GM23338 (cell line): ENCODE measurements at regions not wholly inside any gene's neighbourhood (a gene's known extent, or its start where the extent isn't known, plus 50 kb on each side); places are given as distances from the start of the nearest gene placed in this dataset.

ENCODE experiments used
- ATAC-seq: fragments of 200-7000 bp; cut with Tn5 transposase; 3 replicates; pipeline ENCODE4 v1.9.1; 2020
- DNase-seq: peaks from one replicate; pipeline ENCODE4 v3.0.0-alpha.2; 2015; ENCODE audit warnings: low spot score
- H2AFZ ChIP-seq: fragments of 200-600 bp; sonication (generic); 2 replicates; pipeline ENCODE4 v1.8.0; 2016; ENCODE audit warnings: antibody characterized with exemption, mild to moderate bottlenecking, moderate library complexity
- H3F3A ChIP-seq: fragments of 200-600 bp; sonication (generic); replicated peaks from 2 replicates; pipeline ENCODE4 v1.8.0; 2017; ENCODE audit warnings: antibody characterized with exemption, mixed run types, low read depth
- H3K27ac ChIP-seq: fragments of 200-600 bp; sonication (generic); 2 replicates; pipeline ENCODE4 v1.6.1; 2016; ENCODE audit warnings: low read depth
- H3K27me3 ChIP-seq: fragments of 200-600 bp; sonication (generic); 2 replicates; pipeline ENCODE4 v1.8.0; 2016; ENCODE audit warnings: mild to moderate bottlenecking, mixed run types, moderate library complexity; ENCODE audit not compliant: insufficient read depth
- H3K36me3 ChIP-seq: fragments of 200-600 bp; sonication (generic); 2 replicates; pipeline ENCODE4 v1.8.0; 2016; ENCODE audit warnings: mild to moderate bottlenecking; ENCODE audit not compliant: insufficient read depth
- H3K4me1 ChIP-seq: fragments of 200-600 bp; sonication (generic); 2 replicates; pipeline ENCODE4 v1.8.0; 2016; ENCODE audit warnings: mild to moderate bottlenecking, moderate library complexity; ENCODE audit not compliant: insufficient read depth
- H3K4me2 ChIP-seq: fragments of 200-600 bp; sonication (generic); 2 replicates; pipeline ENCODE4 v1.7.1; 2017; ENCODE audit warnings: mixed run types
- H3K4me3 ChIP-seq: fragments of 200-600 bp; sonication (generic); 2 replicates; pipeline ENCODE4 v1.6.1; 2016; ENCODE audit warnings: mixed run types
- H3K79me2 ChIP-seq: fragments of 200-600 bp; sonication (generic); replicated peaks from 2 replicates; pipeline ENCODE4 v1.8.0; 2017; ENCODE audit warnings: mild to moderate bottlenecking; ENCODE audit not compliant: insufficient read depth
- H3K9me2 ChIP-seq: fragments of 200-600 bp; sonication (generic); 2 replicates; pipeline ENCODE4 v1.8.0; 2017; ENCODE audit not compliant: insufficient read depth
- H4K20me1 ChIP-seq: fragments of 200-600 bp; sonication (generic); replicated peaks from 2 replicates; pipeline ENCODE4 v1.8.0; 2017; ENCODE audit warnings: mild to moderate bottlenecking; ENCODE audit not compliant: insufficient read depth
- H3K27ac Mint-ChIP-seq: 2 replicates; pipeline ENCODE4 v1.8.0; 2020; ENCODE audit warnings: inconsistent platforms, mild to moderate bottlenecking, moderate library complexity, mixed read lengths
- H3K27me3 Mint-ChIP-seq: 3 replicates; pipeline ENCODE4 v1.8.0; 2022; ENCODE audit warnings: low read depth, mild to moderate bottlenecking, moderate library complexity, mixed read lengths, inconsistent platforms; ENCODE audit not compliant: insufficient read depth, poor library complexity
- H3K36me3 Mint-ChIP-seq: 3 replicates; pipeline ENCODE4 v1.8.0; 2021; ENCODE audit warnings: low read depth, mild to moderate bottlenecking, inconsistent platforms, moderate library complexity, mixed read lengths
- H3K4me1 Mint-ChIP-seq: 3 replicates; pipeline ENCODE4 v1.8.0; 2020; ENCODE audit warnings: mild to moderate bottlenecking, inconsistent platforms, mixed read lengths
- H3K4me3 Mint-ChIP-seq: 3 replicates; pipeline ENCODE4 v1.8.0; 2021; ENCODE audit warnings: moderate library complexity, mild to moderate bottlenecking, inconsistent platforms, mixed read lengths
- H3K9me3 Mint-ChIP-seq: 3 replicates; pipeline ENCODE4 v1.8.0; 2020; ENCODE audit warnings: moderate library complexity, mild to moderate bottlenecking, inconsistent platforms, mixed read lengths
- EZH2phosphoT487 ChIP-seq: fragments of 200-600 bp; sonication (generic); IDR thresholded peaks from one replicate; pipeline ENCODE4 v1.8.1; 2018; ENCODE audit warnings: antibody characterized with exemption; ENCODE audit not compliant: unreplicated experiment
- JUNB ChIP-seq: IDR thresholded peaks from one replicate; pipeline ENCODE4 v1.6.1; 2016; ENCODE audit warnings: antibody characterized with exemption; ENCODE audit not compliant: unreplicated experiment
- NANOG ChIP-seq: IDR thresholded peaks from 2 replicates; pipeline ENCODE4 v1.6.1; 2016; ENCODE audit warnings: antibody characterized with exemption, borderline replicate concordance
- POLR2AphosphoS5 ChIP-seq: IDR thresholded peaks from 2 replicates; pipeline ENCODE4 v1.6.1; 2016; ENCODE audit warnings: antibody characterized with exemption, low read depth
- TF ChIP-seq, protein P1 (sequence below): fragments of 250-450 bp; sonication (Bioruptor Pico); IDR thresholded peaks from 2 replicates; pipeline ENCODE4 v1.5.0; 2020; ENCODE audit warnings: mild to moderate bottlenecking, moderate library complexity
- TF ChIP-seq, protein P2 (sequence below), 2 experiments: fragments of 200-600 bp in 1 of 2; sonication (generic) in 1 of 2; conservative IDR thresholded peaks; 2 replicates each; pipeline versions ENCODE4 v1.5.1 to v1.6.1; 2016 to 2017; ENCODE audit warnings: antibody characterized with exemption in 2 of 2, low read depth in 2 of 2, mild to moderate bottlenecking in 2 of 2, moderate library complexity in 1 of 2

DNA sequence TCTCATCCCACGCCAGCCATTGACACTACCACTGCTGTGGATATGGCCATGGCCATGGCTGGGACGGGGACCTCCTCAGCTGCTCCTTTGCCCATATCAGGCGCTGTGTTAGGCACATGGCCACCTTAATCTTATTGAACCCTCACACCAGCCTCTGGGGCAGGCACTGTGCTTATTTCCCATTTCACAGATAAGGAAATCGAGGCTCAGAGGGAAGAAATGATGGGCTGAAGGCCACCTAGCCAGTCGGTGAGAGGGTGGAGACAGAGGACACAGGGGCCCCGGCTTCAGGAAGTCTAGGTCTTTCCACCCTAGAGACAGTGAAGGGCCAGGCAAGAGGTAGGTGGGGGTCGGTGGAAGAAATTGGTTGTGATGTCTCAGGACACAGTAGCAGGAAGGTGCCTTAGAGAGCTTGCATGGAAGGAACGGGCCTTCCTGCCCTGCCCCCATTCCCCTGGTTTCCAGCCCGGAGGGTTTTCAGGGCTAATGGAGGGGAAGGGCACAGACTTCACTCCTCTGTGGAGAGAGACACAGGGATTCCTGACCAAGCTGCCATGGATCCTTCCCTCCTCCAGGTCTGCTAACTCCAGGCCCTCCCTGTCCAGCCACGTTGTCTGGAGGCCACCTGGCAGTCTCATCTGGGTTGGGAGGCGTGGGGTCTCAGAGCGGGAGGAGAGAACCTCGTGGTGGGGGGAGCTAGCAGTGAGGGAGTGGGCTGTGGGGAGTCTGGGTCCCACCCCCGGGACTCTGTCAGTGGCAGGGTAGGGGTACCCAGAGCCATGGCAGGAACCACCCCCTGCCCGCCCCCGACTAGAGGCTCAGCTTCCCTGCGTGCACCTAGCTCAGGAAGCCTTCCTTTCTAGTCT is 120.4 kb downstream of the VEGFA start (continued):
- TF ChIP-seq, protein P1, sequence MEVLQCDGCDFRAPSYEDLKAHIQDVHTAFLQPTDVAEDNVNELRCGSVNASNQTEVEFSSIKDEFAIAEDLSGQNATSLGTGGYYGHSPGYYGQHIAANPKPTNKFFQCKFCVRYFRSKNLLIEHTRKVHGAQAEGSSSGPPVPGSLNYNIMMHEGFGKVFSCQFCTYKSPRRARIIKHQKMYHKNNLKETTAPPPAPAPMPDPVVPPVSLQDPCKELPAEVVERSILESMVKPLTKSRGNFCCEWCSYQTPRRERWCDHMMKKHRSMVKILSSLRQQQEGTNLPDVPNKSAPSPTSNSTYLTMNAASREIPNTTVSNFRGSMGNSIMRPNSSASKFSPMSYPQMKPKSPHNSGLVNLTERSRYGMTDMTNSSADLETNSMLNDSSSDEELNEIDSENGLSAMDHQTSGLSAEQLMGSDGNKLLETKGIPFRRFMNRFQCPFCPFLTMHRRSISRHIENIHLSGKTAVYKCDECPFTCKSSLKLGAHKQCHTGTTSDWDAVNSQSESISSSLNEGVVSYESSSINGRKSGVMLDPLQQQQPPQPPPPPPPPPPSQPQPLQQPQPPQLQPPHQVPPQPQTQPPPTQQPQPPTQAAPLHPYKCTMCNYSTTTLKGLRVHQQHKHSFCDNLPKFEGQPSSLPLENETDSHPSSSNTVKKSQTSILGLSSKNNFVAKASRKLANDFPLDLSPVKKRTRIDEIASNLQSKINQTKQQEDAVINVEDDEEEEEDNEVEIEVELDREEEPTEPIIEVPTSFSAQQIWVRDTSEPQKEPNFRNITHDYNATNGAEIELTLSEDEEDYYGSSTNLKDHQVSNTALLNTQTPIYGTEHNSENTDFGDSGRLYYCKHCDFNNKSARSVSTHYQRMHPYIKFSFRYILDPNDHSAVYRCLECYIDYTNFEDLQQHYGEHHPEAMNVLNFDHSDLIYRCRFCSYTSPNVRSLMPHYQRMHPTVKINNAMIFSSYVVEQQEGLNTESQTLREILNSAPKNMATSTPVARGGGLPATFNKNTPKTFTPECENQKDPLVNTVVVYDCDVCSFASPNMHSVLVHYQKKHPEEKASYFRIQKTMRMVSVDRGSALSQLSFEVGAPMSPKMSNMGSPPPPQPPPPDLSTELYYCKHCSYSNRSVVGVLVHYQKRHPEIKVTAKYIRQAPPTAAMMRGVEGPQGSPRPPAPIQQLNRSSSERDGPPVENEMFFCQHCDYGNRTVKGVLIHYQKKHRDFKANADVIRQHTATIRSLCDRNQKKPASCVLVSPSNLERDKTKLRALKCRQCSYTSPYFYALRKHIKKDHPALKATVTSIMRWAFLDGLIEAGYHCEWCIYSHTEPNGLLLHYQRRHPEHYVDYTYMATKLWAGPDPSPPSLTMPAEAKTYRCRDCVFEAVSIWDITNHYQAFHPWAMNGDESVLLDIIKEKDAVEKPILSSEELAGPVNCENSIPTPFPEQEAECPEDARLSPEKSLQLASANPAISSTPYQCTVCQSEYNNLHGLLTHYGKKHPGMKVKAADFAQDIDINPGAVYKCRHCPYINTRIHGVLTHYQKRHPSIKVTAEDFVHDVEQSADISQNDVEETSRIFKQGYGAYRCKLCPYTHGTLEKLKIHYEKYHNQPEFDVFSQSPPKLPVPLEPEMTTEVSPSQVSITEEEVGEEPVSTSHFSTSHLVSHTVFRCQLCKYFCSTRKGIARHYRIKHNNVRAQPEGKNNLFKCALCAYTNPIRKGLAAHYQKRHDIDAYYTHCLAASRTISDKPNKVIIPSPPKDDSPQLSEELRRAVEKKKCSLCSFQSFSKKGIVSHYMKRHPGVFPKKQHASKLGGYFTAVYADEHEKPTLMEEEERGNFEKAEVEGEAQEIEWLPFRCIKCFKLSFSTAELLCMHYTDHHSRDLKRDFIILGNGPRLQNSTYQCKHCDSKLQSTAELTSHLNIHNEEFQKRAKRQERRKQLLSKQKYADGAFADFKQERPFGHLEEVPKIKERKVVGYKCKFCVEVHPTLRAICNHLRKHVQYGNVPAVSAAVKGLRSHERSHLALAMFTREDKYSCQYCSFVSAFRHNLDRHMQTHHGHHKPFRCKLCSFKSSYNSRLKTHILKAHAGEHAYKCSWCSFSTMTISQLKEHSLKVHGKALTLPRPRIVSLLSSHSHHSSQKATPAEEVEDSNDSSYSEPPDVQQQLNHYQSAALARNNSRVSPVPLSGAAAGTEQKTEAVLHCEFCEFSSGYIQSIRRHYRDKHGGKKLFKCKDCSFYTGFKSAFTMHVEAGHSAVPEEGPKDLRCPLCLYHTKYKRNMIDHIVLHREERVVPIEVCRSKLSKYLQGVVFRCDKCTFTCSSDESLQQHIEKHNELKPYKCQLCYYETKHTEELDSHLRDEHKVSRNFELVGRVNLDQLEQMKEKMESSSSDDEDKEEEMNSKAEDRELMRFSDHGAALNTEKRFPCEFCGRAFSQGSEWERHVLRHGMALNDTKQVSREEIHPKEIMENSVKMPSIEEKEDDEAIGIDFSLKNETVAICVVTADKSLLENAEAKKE, result no peak
- TF ChIP-seq NANOG (no peak), EZH2phosphoT487 (no peak)

DNA sequence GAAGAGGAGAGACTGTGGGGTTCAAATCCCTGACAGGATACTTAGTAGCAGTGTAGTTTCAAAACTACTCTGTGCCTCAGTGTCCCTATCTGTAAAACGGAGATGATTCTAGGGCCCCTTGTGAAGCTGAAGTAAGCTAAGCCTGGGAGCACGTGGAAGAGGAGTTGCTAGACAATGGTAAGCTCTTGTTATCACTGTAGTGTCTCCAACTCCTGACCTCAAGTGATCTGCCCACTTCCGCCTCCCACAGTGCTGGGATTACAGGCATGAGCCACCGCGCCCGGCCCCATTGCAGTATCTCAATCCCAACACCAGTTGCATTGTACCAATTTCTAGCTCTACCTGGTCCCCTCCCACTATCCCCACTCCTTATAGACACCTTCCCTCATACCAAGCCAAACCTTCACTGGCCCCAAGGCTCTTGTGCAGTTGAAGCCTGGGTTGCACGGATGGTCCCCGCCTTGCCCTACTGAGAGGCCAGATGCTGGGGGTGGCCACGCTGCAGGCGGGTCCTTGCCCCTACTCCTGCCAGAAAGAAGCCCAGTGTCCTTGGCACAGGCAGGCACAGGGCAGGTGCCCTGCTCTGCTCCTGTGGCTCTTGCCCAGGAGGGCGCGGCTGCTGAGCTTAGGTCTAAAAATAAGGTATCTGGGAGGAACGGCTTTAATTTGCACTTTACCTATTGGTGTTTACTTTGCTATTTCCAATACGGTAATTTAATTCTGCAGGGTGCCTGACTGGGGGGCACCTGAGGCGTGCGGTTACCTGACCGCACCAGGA is 118.1 kb downstream of the VEGFA start:
- Histone ChIP-seq H3K27me3 (0 out of 2 replicates have a peak, but pooled peaks cover 4% of the 10 kb centered on the region), H4K20me1 (no peaks in the 10 kb centered on the region), H3F3A (no peaks in the 10 kb centered on the region), H2AFZ (no peak overlapping the region), H3K79me2 (no peaks in the 10 kb centered on the region), H3K4me3 (no peak overlapping the region), H3K36me3 (no peaks in the 10 kb centered on the region), H3K4me1 (peaks cover 16% of the 10 kb centered on the region), H3K27ac (no peak overlapping the region), H3K9me2 (no peaks in the 10 kb centered on the region), H3K4me2 (no peak overlapping the region)
- Mint-ChIP-seq H3K27ac (no peak overlapping the region), H3K27me3 (peaks cover 15% of the 10 kb centered on the region), H3K9me3 (no peaks in the 10 kb centered on the region), H3K4me3 (no peak overlapping the region), H3K36me3 (no peaks in the 10 kb centered on the region), H3K4me1 (peaks cover 23% of the 10 kb centered on the region)
- DNase-seq, result no peak
- ATAC-seq, result no peak
- TF ChIP-seq EZH2phosphoT487 (no peak), POLR2AphosphoS5 (no peak), JUNB (no peak)
- TF ChIP-seq, protein P2, sequence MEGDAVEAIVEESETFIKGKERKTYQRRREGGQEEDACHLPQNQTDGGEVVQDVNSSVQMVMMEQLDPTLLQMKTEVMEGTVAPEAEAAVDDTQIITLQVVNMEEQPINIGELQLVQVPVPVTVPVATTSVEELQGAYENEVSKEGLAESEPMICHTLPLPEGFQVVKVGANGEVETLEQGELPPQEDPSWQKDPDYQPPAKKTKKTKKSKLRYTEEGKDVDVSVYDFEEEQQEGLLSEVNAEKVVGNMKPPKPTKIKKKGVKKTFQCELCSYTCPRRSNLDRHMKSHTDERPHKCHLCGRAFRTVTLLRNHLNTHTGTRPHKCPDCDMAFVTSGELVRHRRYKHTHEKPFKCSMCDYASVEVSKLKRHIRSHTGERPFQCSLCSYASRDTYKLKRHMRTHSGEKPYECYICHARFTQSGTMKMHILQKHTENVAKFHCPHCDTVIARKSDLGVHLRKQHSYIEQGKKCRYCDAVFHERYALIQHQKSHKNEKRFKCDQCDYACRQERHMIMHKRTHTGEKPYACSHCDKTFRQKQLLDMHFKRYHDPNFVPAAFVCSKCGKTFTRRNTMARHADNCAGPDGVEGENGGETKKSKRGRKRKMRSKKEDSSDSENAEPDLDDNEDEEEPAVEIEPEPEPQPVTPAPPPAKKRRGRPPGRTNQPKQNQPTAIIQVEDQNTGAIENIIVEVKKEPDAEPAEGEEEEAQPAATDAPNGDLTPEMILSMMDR (conservative IDR thresholded peaks at IDR 0.05; ENCODE audit: low read depth in 2 of 2), result no peak
